ENCODE measurements at regions not wholly inside any gene's neighbourhood (a gene's known extent, or its start where the extent isn't known, plus 50 kb on each side); places are given as distances from the start of the nearest gene placed in this dataset.

- TF ChIP-seq SIN3A (IDR thresholded peaks at IDR 0.05; ENCODE audit: borderline replicate concordance, insufficient read depth, low read length), result no peak
- no peak for TF ChIP-seq REST (IDR thresholded peaks at IDR 0.05; ENCODE audit: insufficient read depth in 1 of 2, low read depth in 2 of 2, low read length in 2 of 2)
- no peak for TF ChIP-seq POLR2AphosphoS5 (IDR thresholded peaks at IDR 0.05; ENCODE audit: low read depth, low read length)
- no peak for TF ChIP-seq TAF1 (IDR thresholded peaks at IDR 0.05; ENCODE audit: borderline replicate concordance, insufficient read depth, low read length)
- no peak for TF ChIP-seq FOXP2 (optimal IDR thresholded peaks at IDR 0.05; ENCODE audit: borderline replicate concordance, extremely low read depth, extremely low read length, insufficient read depth)
These were observed 214.0 kb upstream of the EXOC2 start for GRCh38 chr6:906920-907319.

GRCh38 chr6:905556-905955 is 212.6 kb upstream of the EXOC2 start:
- TF ChIP-seq REST (IDR thresholded peaks at IDR 0.05; ENCODE audit: insufficient read depth in 1 of 2, low read depth in 2 of 2, low read length in 2 of 2) (no peak), POLR2AphosphoS5 (IDR thresholded peaks at IDR 0.05; ENCODE audit: low read depth, low read length) (no peak), SIN3A (IDR thresholded peaks at IDR 0.05; ENCODE audit: borderline replicate concordance, insufficient read depth, low read length) (no peak), TAF1 (IDR thresholded peaks at IDR 0.05; ENCODE audit: borderline replicate concordance, insufficient read depth, low read length) (no peak), FOXP2 (optimal IDR thresholded peaks at IDR 0.05; ENCODE audit: borderline replicate concordance, extremely low read depth, extremely low read length, insufficient read depth) (no peak)

- TF ChIP-seq POLR2AphosphoS5 (IDR thresholded peaks at IDR 0.05; ENCODE audit: low read depth, low read length) (no peak), SIN3A (IDR thresholded peaks at IDR 0.05; ENCODE audit: borderline replicate concordance, insufficient read depth, low read length) (no peak), FOXP2 (optimal IDR thresholded peaks at IDR 0.05; ENCODE audit: borderline replicate concordance, extremely low read depth, extremely low read length, insufficient read depth) (no peak), TAF1 (IDR thresholded peaks at IDR 0.05; ENCODE audit: borderline replicate concordance, insufficient read depth, low read length) (no peak), REST (IDR thresholded peaks at IDR 0.05; ENCODE audit: insufficient read depth in 1 of 2, low read depth in 2 of 2, low read length in 2 of 2) (no peak)
These were observed 212.1 kb upstream of the EXOC2 start for GRCh38 chr6:904994-905393.

- no peak for TF ChIP-seq FOXP2 (optimal IDR thresholded peaks at IDR 0.05; ENCODE audit: borderline replicate concordance, extremely low read depth, extremely low read length, insufficient read depth)
- no peak for TF ChIP-seq TAF1 (IDR thresholded peaks at IDR 0.05; ENCODE audit: borderline replicate concordance, insufficient read depth, low read length)
- no peak for TF ChIP-seq REST (IDR thresholded peaks at IDR 0.05; ENCODE audit: insufficient read depth in 1 of 2, low read depth in 2 of 2, low read length in 2 of 2)
- no peak for TF ChIP-seq POLR2AphosphoS5 (IDR thresholded peaks at IDR 0.05; ENCODE audit: low read depth, low read length)
- TF ChIP-seq SIN3A (IDR thresholded peaks at IDR 0.05; ENCODE audit: borderline replicate concordance, insufficient read depth, low read length), result no peak
These were observed 210.8 kb upstream of the EXOC2 start for GRCh38 chr6:903761-904160.
